ENCODE measurements at regions not wholly inside any gene's neighbourhood (a gene's known extent, or its start where the extent isn't known, plus 50 kb on each side); places are given as distances from the start of the nearest gene placed in this dataset.
"Not testable (repeated sequence)": the region's sequence is repeated elsewhere in the genome, so short reads cannot be mapped to it uniquely, and the experiment has no call there.

- DNase-seq (ENCODE audit: low read depth in 2 of 2), result peak; percentile 63 to 72
Measured at GRCh38 chr2:223460774-223461211, 141.4 kb downstream of the SCG2 start.

- DNase-seq (ENCODE audit: low read depth in 2 of 2), result peak in 1 of 2 donors; percentile 2
Measured at GRCh38 chr2:223464071-223464470, 138.1 kb downstream of the SCG2 start.

- DNase-seq (ENCODE audit: low read depth in 2 of 2), result peak; percentile 97 to 98
Measured at GRCh38 chr2:223465793-223466192, 136.4 kb downstream of the SCG2 start.

GRCh38 chr2:223467196-223467595, 135.0 kb downstream of the SCG2 start:
- DNase-seq (ENCODE audit: low read depth in 2 of 2), result no peak

GRCh38 chr2:223469270-223470046, 132.7 kb downstream of the SCG2 start:
- peak in 1 of 2 donors; percentile 60 for DNase-seq (ENCODE audit: low read depth in 2 of 2)

GRCh38 chr2:223470602-223471001, 131.6 kb downstream of the SCG2 start:
- no peak for DNase-seq (ENCODE audit: low read depth in 2 of 2)

GRCh38 chr2:223472771-223473170, 129.4 kb downstream of the SCG2 start:
- no peak for DNase-seq (ENCODE audit: low read depth in 2 of 2)

- peak in 1 of 2 donors; percentile 3 for DNase-seq (ENCODE audit: low read depth in 2 of 2)
Measured at GRCh38 chr2:223474893-223475292, 127.3 kb downstream of the SCG2 start.

GRCh38 chr2:223475901-223476300, 126.3 kb downstream of the SCG2 start:
- no peak for DNase-seq (ENCODE audit: low read depth in 2 of 2)

- no peak for DNase-seq (ENCODE audit: low read depth in 2 of 2)
Measured at GRCh38 chr2:223477318-223477717, 124.8 kb downstream of the SCG2 start.

GRCh38 chr2:223481486-223481885, 120.7 kb downstream of the SCG2 start:
- no peak for DNase-seq (ENCODE audit: low read depth in 2 of 2)

- DNase-seq (ENCODE audit: low read depth in 2 of 2), result no peak
Measured at GRCh38 chr2:223486751-223487150, 115.4 kb downstream of the SCG2 start.

GRCh38 chr2:223487214-223487846, 114.8 kb downstream of the SCG2 start:
- no peak for DNase-seq (ENCODE audit: low read depth in 2 of 2)

- peak; percentile 56 to 82 for DNase-seq (ENCODE audit: low read depth in 2 of 2)
Measured at GRCh38 chr2:223488814-223489213, 113.3 kb downstream of the SCG2 start.

GRCh38 chr2:223494496-223494895, 107.7 kb downstream of the SCG2 start:
- DNase-seq (ENCODE audit: low read depth in 2 of 2), result no peak

- no peak for DNase-seq (ENCODE audit: low read depth in 2 of 2)
Measured at GRCh38 chr2:223494942-223495341, 107.2 kb downstream of the SCG2 start.

- DNase-seq (ENCODE audit: low read depth in 2 of 2), result not testable (repeated sequence)
Measured at GRCh38 chr2:223496853-223497252, 105.3 kb downstream of the SCG2 start.

- DNase-seq (ENCODE audit: low read depth in 2 of 2), result no peak
Measured at GRCh38 chr2:223500709-223501108, 101.5 kb downstream of the SCG2 start.

- DNase-seq (ENCODE audit: low read depth in 2 of 2), result no peak
Measured at GRCh38 chr2:223501641-223502040, 100.5 kb downstream of the SCG2 start.

GRCh38 chr2:223503746-223504145, 98.4 kb downstream of the SCG2 start:
- DNase-seq (ENCODE audit: low read depth in 2 of 2), result no peak

GRCh38 chr2:223508372-223508771, 93.8 kb downstream of the SCG2 start:
- no peak for DNase-seq (ENCODE audit: low read depth in 2 of 2)

- no peak for DNase-seq (ENCODE audit: low read depth in 2 of 2)
Measured at GRCh38 chr2:223510713-223511112, 91.4 kb downstream of the SCG2 start.

GRCh38 chr2:223511168-223511567, 91.0 kb downstream of the SCG2 start:
- no peak for DNase-seq (ENCODE audit: low read depth in 2 of 2)
